ENCODE measurements at regions not wholly inside any gene's neighbourhood (a gene's known extent, or its start where the extent isn't known, plus 50 kb on each side); places are given as distances from the start of the nearest gene placed in this dataset.

DNA sequence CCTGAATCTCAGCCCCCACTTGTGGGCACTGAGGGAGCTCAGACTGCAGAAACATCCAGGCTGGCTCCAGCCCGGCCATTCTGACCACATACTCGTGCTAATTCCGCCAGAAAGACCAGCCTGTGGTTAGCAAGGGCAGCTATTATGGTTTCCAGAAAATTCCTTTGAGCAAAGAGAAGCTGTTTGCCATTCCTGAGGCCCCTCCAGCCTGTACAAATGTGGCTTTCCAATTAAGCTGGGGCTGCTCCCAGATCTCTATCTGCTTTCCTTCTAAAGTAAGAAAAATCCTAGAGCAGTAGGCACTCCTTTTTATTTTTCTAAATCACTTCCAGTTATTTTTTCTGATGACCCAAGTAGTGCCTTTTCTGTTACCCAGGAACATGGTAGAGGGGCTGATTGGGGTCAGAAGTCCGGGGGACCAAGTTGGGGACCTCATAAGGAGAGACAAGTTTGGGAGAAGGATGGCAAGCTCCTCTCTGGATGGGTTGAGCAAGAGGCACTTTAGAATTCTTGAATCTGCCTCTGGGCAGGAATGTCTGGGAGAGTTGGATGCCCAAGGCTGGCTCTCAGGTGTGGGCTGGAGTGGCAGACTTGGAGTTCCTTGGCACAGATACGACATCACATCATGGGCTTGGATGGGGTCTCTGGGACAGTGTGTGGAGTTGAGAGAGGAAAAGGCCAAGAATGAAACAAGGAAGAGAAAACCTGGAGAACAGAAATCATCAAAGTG lies 83.3 kb upstream of the TNRC6C start:
- TF ChIP-seq, protein P1, sequence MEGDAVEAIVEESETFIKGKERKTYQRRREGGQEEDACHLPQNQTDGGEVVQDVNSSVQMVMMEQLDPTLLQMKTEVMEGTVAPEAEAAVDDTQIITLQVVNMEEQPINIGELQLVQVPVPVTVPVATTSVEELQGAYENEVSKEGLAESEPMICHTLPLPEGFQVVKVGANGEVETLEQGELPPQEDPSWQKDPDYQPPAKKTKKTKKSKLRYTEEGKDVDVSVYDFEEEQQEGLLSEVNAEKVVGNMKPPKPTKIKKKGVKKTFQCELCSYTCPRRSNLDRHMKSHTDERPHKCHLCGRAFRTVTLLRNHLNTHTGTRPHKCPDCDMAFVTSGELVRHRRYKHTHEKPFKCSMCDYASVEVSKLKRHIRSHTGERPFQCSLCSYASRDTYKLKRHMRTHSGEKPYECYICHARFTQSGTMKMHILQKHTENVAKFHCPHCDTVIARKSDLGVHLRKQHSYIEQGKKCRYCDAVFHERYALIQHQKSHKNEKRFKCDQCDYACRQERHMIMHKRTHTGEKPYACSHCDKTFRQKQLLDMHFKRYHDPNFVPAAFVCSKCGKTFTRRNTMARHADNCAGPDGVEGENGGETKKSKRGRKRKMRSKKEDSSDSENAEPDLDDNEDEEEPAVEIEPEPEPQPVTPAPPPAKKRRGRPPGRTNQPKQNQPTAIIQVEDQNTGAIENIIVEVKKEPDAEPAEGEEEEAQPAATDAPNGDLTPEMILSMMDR (IDR thresholded peaks at IDR 0.05): no peak
- Histone ChIP-seq H3K27ac (no peak overlapping the region), H3K4me3 (no peak overlapping the region), H3K36me3 (no peaks in the 10 kb centered on the region), H3K9me3 (no peaks in the 10 kb centered on the region), H3K4me1 (no peaks in the 10 kb centered on the region), H3K27me3 (peaks cover 0 to 9% (median 0%) of the 10 kb centered on the region in 4 donors)
- DNase-seq (no peak), FAIRE-seq (no peak), ATAC-seq (no peak)
- WGBS, 2 donors: 42 to 45% methylated on average over 5 of the region's 5 CpGs
- intact Hi-C loops (cut with DNase I): no loop called here

DNA sequence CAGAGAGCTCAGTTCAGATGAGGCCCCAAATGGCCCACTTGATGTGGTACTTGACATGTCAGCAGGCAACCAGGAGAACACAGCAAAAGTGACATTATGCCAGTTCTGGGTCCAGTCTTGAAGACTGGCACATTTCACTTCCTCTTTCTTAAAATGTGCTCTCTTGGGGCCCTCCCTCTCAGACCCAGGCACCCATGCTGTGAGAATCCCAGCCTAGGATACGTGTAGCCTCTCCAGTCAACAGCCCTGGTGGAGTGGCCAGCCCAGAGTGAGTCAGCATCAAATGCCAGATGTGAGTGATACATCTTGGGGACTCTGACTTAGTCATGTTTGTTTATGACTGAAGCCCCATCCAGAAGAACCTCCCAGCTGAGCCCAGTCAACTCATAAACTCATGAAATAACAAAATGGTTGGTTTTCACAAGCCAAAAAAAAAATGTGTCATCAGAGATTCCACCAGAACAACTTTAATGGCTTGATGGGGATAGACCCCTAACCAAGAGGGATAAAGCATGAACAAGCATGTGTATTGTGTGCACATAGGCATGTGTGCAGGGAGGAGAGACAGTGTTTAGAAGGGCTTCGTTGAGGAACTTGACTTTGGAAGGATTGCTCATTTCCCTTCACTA lies 82.5 kb upstream of the TNRC6C start:
- no peaks in the 10 kb centered on the region for H3K36me3 ChIP-seq
- H3K4me3 ChIP-seq: no peak overlapping the region
- no peaks in the 10 kb centered on the region for H3K4me1 ChIP-seq
- no peaks in the 10 kb centered on the region for H3K9me3 ChIP-seq
- peaks cover 0 to 7% (median 0%) of the 10 kb centered on the region in 4 donors for H3K27me3 ChIP-seq
- no peak for ATAC-seq
- 72 to 86% methylated on average over 2 of the region's 2 CpGs for whole genome bisulfite sequencing, 2 donors
- FAIRE-seq: no peak
- no peak for DNase-seq
- H3K27ac ChIP-seq: no peak overlapping the region
- TF ChIP-seq, protein P1 (IDR thresholded peaks at IDR 0.05): no peak
- intact Hi-C loops (cut with DNase I): no loop called here

DNA sequence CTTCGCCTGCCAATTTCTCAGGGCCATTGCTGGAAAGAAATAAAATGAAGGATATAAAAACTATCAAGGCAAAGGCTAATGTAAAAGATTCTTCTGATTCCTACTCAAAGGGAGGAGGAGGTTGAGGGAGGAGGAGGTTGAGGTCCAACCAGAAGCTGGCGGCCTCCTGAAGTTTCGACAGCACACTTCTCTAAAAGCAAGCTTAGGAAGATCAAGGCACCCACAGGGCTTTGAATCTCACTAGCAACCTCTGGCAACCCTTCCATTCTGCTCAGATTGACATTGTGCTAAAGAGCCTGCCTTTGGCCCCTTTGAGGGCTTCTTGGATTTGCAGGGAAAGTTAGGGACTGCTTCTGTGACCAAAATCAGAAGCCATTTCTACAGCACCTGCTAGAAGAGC lies 81.5 kb upstream of the TNRC6C start:
- intact Hi-C loops (cut with DNase I): no loop called here
- H3K9me3 ChIP-seq: no peaks in the 10 kb centered on the region
- FAIRE-seq (no peak), ATAC-seq (no peak), DNase-seq (no peak)
- peaks cover 0 to 3% (median 0%) of the 10 kb centered on the region in 4 donors for H3K27me3 ChIP-seq
- H3K4me3 ChIP-seq: no peak overlapping the region
- H3K36me3 ChIP-seq: no peaks in the 10 kb centered on the region
- WGBS, 2 donors: 66 to 84% methylated on average over 3 of the region's 3 CpGs
- peaks cover 0 to 2% (median 0%) of the 10 kb centered on the region in 3 donors for H3K4me1 ChIP-seq
- no peak overlapping the region for H3K27ac ChIP-seq
- TF ChIP-seq, protein P1 (IDR thresholded peaks at IDR 0.05): no peak

GRCh38 chr17:77877646-77878355 lies 80.7 kb upstream of the TNRC6C start:
- intact Hi-C loops (cut with DNase I): no loop called here
- DNase-seq (peak in 1 of 6 donors; percentile 31), FAIRE-seq (no peak), ATAC-seq (no peak)
- H3K4me3 ChIP-seq: no peak overlapping the region
- H3K27ac ChIP-seq: no peak overlapping the region
- H3K9me3 ChIP-seq: no peaks in the 10 kb centered on the region
- TF ChIP-seq, protein P1 (IDR thresholded peaks at IDR 0.05): no peak
- H3K4me1 ChIP-seq: peaks cover 0 to 5% (median 0%) of the 10 kb centered on the region in 3 donors
- H3K36me3 ChIP-seq: no peaks in the 10 kb centered on the region
- H3K27me3 ChIP-seq: peaks cover 0 to 3% (median 0%) of the 10 kb centered on the region in 4 donors
- WGBS, 2 donors: 74 to 75% methylated on average over 13 of the region's 13 CpGs

Data from pancreas (tissue), 10 donors.